Lower lobe of right lung (tissue), 2 donors: ENCODE measurements at regions not wholly inside any gene's neighbourhood (a gene's known extent, or its start where the extent isn't known, plus 50 kb on each side); places are given as distances from the start of the nearest gene placed in this dataset.

Source experiments
- ATAC-seq, 2 donors: fragments of 200-7000 bp; cut with Tn5 transposase; one replicate each; pipeline ENCODE4 v1.9.1; 2020 to 2022; ENCODE audit warnings: mild to moderate bottlenecking in 2 of 2, moderate library complexity in 2 of 2
- DNase-seq: peaks from one replicate; pipeline ENCODE4 v3.0.0-alpha.2; 2020
- H3K27ac ChIP-seq: fragments of 200-600 bp; one replicate; pipeline ENCODE4 v1.8.0; 2022
- H3K27me3 ChIP-seq: fragments of 200-600 bp; one replicate; pipeline ENCODE4 v1.8.0; 2022; ENCODE audit warnings: low read depth
- H3K36me3 ChIP-seq: fragments of 200-600 bp; one replicate; pipeline ENCODE4 v1.8.0; 2022; ENCODE audit warnings: mild to moderate bottlenecking
- H3K4me1 ChIP-seq: fragments of 200-600 bp; one replicate; pipeline ENCODE4 v1.8.0; 2022
- H3K4me3 ChIP-seq: fragments of 200-600 bp; one replicate; pipeline ENCODE4 v1.8.0; 2022; ENCODE audit warnings: mild to moderate bottlenecking
- H3K9me3 ChIP-seq: fragments of 200-600 bp; one replicate; pipeline ENCODE4 v1.8.0; 2022
- intact Hi-C: fragments of 100-400 bp; cut with DNase I; formaldehyde crosslinking; loops from one replicate; pipeline ENCODE4 v1.11.0; 2022
- TF ChIP-seq, protein P1 (sequence below): fragments of 200-600 bp; IDR thresholded peaks from one replicate; pipeline ENCODE4 v1.8.0; 2022; ENCODE audit warnings: antibody characterized with exemption, mild to moderate bottlenecking
- donor health status: DM: no; HTN: yes; CAD: no; lungs with severe emphysema.

DNA sequence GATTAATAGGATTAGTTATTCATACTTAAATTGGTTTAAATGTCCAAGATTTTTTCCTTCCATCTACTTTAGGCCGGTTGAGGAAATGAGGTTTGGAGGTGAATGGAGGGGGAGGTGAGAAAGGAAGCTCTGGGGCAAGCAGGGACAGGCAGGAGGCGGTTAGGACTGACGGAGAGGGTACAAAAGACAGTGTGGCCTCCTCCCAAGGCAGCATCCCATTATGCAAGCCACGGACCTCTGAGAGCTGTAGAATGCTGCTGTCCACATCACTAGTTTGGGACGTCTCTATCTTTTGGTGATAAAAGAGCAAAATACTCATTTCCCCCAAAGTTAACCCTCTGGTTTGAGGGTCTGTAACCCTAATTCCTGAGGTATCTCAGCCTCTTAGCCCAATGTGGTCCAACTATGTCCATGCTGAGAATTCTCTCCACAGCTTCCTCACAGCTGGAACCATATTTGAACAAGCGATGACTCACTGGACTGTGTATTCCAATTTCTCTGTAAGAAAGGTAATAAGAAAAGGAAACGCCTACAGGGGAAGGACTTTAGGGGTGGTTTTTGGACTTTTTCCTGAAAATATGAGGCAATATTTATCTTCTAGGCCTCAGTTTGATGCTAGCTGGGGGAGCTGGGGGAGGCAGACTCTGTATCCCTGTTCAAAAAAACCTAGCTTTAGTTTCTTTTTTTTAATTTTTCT is 172.2 kb downstream of the TFAP2B start:
- ATAC-seq (no peak), DNase-seq (no peak)
- TF ChIP-seq, protein P1, sequence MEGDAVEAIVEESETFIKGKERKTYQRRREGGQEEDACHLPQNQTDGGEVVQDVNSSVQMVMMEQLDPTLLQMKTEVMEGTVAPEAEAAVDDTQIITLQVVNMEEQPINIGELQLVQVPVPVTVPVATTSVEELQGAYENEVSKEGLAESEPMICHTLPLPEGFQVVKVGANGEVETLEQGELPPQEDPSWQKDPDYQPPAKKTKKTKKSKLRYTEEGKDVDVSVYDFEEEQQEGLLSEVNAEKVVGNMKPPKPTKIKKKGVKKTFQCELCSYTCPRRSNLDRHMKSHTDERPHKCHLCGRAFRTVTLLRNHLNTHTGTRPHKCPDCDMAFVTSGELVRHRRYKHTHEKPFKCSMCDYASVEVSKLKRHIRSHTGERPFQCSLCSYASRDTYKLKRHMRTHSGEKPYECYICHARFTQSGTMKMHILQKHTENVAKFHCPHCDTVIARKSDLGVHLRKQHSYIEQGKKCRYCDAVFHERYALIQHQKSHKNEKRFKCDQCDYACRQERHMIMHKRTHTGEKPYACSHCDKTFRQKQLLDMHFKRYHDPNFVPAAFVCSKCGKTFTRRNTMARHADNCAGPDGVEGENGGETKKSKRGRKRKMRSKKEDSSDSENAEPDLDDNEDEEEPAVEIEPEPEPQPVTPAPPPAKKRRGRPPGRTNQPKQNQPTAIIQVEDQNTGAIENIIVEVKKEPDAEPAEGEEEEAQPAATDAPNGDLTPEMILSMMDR = no peak
- Histone ChIP-seq H3K4me1 (no peaks in the 10 kb centered on the region), H3K27ac (no peak overlapping the region), H3K4me3 (no peak overlapping the region), H3K36me3 (no peaks in the 10 kb centered on the region), H3K27me3 (no peaks in the 10 kb centered on the region), H3K9me3 (no peaks in the 10 kb centered on the region)
- intact Hi-C loops = no loop called here

DNA sequence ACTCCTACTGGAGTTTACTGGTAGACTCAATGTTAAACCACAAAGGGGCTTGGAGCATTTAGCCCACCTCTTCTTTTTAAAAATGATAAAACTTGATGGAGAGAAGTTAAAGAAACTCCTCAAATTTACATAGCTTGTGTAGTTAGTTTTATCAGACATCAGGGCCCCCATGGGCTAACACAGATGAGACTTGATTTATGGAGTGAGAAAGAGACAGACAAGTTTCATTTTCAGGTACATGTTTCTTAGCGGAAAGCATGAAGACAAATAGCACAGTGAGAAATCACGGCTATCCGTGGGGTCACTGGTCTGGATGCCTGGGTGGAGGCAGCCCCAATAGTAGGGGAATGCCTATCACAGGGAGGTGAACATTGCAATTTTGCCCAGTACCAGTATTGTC is 173.6 kb downstream of the TFAP2B start:
- H3K4me3 ChIP-seq = no peak overlapping the region
- H3K27me3 ChIP-seq = no peaks in the 10 kb centered on the region
- TF ChIP-seq, protein P1 = no peak
- ATAC-seq (no peak), DNase-seq (no peak)
- no peaks in the 10 kb centered on the region for H3K36me3 ChIP-seq
- intact Hi-C loops = no loop called here
- H3K4me1 ChIP-seq = no peaks in the 10 kb centered on the region
- no peaks in the 10 kb centered on the region for H3K9me3 ChIP-seq
- H3K27ac ChIP-seq = no peak overlapping the region

DNA sequence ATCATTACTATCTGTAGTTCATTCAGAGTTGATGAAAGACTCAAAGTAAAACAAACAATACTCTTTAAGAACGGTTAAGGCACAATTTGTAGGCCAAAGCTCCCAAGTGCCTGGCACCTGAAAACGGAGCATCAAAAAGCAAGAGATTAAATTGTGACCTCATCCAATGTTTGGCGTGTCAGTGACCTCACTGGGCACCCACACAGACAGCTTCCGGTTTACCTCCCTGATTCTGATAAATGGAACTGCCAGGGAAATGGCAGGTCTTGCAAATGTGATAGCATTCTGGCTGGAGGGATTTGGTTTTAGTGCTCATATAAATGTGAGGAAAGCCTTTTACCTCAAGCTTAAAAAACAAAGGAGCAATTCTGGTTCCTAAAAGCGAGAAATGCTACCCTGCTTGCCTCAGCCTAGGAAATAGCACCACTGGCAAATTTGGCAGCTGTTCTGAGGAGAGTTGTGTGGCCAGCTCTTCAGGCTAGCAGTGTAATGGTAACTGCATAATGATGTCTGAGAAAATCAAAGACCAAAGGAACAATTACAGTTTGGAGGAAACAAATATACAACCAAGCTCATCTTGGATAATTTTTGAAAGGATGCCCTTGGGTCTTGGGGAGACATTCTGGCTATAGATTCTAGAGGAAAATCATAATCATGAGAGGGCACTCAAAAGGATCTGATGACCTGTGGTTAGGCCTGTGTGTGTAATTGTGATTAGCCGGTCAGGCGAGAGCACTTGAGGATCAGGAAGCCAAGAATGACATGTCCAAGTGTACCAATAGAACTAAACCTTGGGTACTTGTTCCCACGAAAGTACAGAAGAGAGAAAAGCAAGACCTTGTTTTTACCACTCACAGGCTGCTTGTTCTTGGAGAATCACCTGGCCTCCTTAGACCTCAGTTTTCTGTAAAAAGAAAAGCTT is 174.3 kb downstream of the TFAP2B start:
- DNase-seq (no peak), ATAC-seq (no peak)
- Histone ChIP-seq H3K4me3 (no peak overlapping the region), H3K36me3 (no peaks in the 10 kb centered on the region), H3K4me1 (no peaks in the 10 kb centered on the region), H3K27me3 (no peaks in the 10 kb centered on the region), H3K27ac (no peak overlapping the region), H3K9me3 (no peaks in the 10 kb centered on the region)
- TF ChIP-seq, protein P1 = no peak
- intact Hi-C loops = no loop called here

DNA sequence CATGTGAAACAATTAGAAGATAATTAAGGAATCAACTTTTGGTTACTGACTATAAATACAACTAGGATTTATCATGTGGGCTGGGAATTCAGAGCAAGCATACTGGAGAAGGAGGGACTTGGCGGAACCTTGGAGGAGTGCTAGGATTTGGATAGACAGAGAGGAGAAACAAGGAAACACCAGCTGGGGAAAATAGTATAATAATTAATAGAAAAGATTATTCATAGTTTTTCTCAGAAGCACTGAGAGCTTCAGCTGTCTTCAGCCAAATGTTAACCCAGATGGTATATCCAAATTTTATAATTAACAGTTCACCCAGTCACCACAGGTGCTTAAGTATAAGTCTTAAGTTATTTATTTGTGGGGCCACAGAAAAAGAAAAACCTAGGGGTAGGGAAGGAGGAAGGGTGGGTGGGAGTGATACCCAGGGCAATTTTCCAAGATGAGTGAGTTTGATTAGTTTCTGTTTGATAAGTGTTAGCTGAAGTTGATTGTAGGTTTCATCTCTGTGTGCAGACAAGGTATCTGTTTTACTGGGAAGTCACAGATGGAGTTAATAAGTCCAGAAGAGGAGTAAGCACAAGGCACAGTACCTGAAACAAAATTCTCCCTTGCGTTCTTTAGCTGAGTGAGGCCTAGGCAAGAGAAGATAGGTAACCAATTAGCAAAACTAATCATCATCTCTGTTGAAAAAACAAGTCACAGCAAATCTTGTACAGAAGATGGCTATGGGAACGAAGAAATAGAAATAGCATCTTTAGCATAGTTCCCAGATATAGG is 175.5 kb downstream of the TFAP2B start:
- H3K27ac ChIP-seq = no peak overlapping the region
- no peak for ATAC-seq
- H3K27me3 ChIP-seq = no peaks in the 10 kb centered on the region
- DNase-seq = no peak
- H3K4me1 ChIP-seq = no peaks in the 10 kb centered on the region
- TF ChIP-seq, protein P1 = no peak
- intact Hi-C loops = no loop called here
- H3K4me3 ChIP-seq = no peak overlapping the region
- H3K36me3 ChIP-seq = no peaks in the 10 kb centered on the region
- no peaks in the 10 kb centered on the region for H3K9me3 ChIP-seq

DNA sequence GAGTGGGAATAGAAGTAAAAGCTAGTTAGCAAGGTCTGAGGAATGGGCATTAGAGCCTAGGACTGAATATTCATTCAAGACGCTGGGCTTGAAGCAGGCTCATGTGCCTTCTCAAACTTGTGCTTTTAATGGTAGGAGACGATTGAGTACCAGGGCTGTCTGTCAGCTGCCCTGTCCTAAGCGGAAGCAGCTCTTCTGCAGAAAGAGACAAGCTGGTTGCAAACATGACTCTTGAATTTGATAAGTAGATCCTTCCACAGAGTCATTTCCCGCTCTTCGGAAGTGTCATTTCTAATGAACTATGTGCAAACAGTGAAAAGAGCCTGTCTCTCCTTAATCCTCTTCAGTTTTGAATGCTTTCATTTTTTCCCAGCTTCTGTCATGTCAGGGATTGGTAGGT is 176.4 kb downstream of the TFAP2B start:
- Histone ChIP-seq H3K27me3 (no peaks in the 10 kb centered on the region), H3K4me3 (no peak overlapping the region), H3K27ac (no peak overlapping the region), H3K4me1 (no peaks in the 10 kb centered on the region), H3K36me3 (no peaks in the 10 kb centered on the region), H3K9me3 (no peaks in the 10 kb centered on the region)
- TF ChIP-seq, protein P1 = no peak
- DNase-seq = no peak
- intact Hi-C loops = no loop called here
- no peak for ATAC-seq
